Right kidney (tissue), 1 donor: ENCODE measurements at regions not wholly inside any gene's neighbourhood (a gene's known extent, or its start where the extent isn't known, plus 50 kb on each side); places are given as distances from the start of the nearest gene placed in this dataset.

Source experiments
- DNase-seq: peaks from one replicate; pipeline ENCODE4 v3.0.0-alpha.2; 2016

GRCh38 chr3:193754719-193755118 is 161.7 kb downstream of the OPA1 start:
- DNase-seq: no peak

- no peak for DNase-seq
Measured at GRCh38 chr3:193756536-193756935, 163.5 kb downstream of the OPA1 start.

GRCh38 chr3:193757457-193757856 is 164.4 kb downstream of the OPA1 start:
- no peak for DNase-seq

- DNase-seq: no peak
Measured at GRCh38 chr3:193761969-193762368, 169.0 kb downstream of the OPA1 start.

- no peak for DNase-seq
Measured at GRCh38 chr3:193762657-193763056, 169.6 kb downstream of the OPA1 start.

GRCh38 chr3:193764959-193765358 is 172.0 kb downstream of the OPA1 start:
- DNase-seq: no peak

- no peak for DNase-seq
Measured at GRCh38 chr3:193767353-193768069, 174.5 kb downstream of the OPA1 start.

GRCh38 chr3:193768070-193768394 is 175.0 kb downstream of the OPA1 start:
- no peak for DNase-seq

GRCh38 chr3:193769437-193769836 is 176.4 kb downstream of the OPA1 start:
- DNase-seq: no peak

- DNase-seq: peak; percentile 63
Measured at GRCh38 chr3:193771011-193771652, 178.1 kb downstream of the OPA1 start.

GRCh38 chr3:193771653-193772421 is 178.8 kb downstream of the OPA1 start:
- peak; percentile 38 for DNase-seq

- no peak for DNase-seq
Measured at GRCh38 chr3:193772422-193772763, 179.4 kb downstream of the OPA1 start.

GRCh38 chr3:193773266-193774220 is 180.5 kb downstream of the OPA1 start:
- DNase-seq: no peak

- peak; percentile 25 for DNase-seq
Measured at GRCh38 chr3:193774272-193774915, 181.4 kb downstream of the OPA1 start.

- DNase-seq: peak; percentile 30
Measured at GRCh38 chr3:193774916-193775285, 181.9 kb downstream of the OPA1 start.

- DNase-seq: no peak
Measured at GRCh38 chr3:193775421-193776077, 182.5 kb downstream of the OPA1 start.

GRCh38 chr3:193776626-193777358 is 183.8 kb downstream of the OPA1 start:
- no peak for DNase-seq

GRCh38 chr3:193777524-193777923 is 184.5 kb downstream of the OPA1 start:
- DNase-seq: no peak

- DNase-seq: no peak
Measured at GRCh38 chr3:193778676-193779075, 185.7 kb downstream of the OPA1 start.

- peak; percentile 65 for DNase-seq
Measured at GRCh38 chr3:193779933-193780332, 186.9 kb downstream of the OPA1 start.

- DNase-seq: no peak
Measured at GRCh38 chr3:193780397-193780796, 187.4 kb downstream of the OPA1 start.
